CD14-positive monocyte (primary cell): ENCODE measurements at regions not wholly inside any gene's neighbourhood (a gene's known extent, or its start where the extent isn't known, plus 50 kb on each side); places are given as distances from the start of the nearest gene placed in this dataset.

Experiments
- DNase-seq, 3 donors: peaks; one replicate each; pipeline ENCODE4 v3.0.0-alpha.2; 2011 to 2022
- H2AFZ ChIP-seq: 2 replicates; pipeline ENCODE4 v1.6.0; 2012; ENCODE audit warnings: mild to moderate bottlenecking, low read depth, low read length, inconsistent platforms; ENCODE audit not compliant: insufficient read depth, poor library complexity, severe bottlenecking
- H3K27ac ChIP-seq, 2 donors: 1 replicate in 1 of 2; 2 replicates in 1 of 2; pipeline ENCODE4 v1.5.1; 2012 to 2013; ENCODE audit warnings: low read length in 2 of 2, control low read depth in 1 of 2, inconsistent platforms in 1 of 2, low read depth in 1 of 2, mild to moderate bottlenecking in 1 of 2
- H3K27me3 ChIP-seq, 2 donors: one replicate each; pipeline versions ENCODE4 v1.6.0 to v1.6.1; 2011 to 2013; ENCODE audit warnings: low read length in 2 of 2; ENCODE audit not compliant: control insufficient read depth in 2 of 2, insufficient read depth in 2 of 2
- H3K36me3 ChIP-seq, 2 donors: replicated peaks in 1 of 2; 1 replicate in 1 of 2; 2 replicates in 1 of 2; pipeline versions ENCODE4 v1.5.1 to v1.6.1; 2012 to 2013; ENCODE audit warnings: low read length in 2 of 2, control low read depth in 1 of 2, inconsistent platforms in 1 of 2, mild to moderate bottlenecking in 1 of 2; ENCODE audit not compliant: insufficient read depth in 2 of 2, control insufficient read depth in 1 of 2
- H3K4me1 ChIP-seq, 2 donors: 1 replicate in 1 of 2; 2 replicates in 1 of 2; pipeline versions ENCODE4 v1.5.1 to v1.6.1; 2012 to 2013; ENCODE audit warnings: low read length in 2 of 2, control low read depth in 1 of 2, inconsistent platforms in 1 of 2, mild to moderate bottlenecking in 1 of 2, moderate library complexity in 1 of 2; ENCODE audit not compliant: insufficient read depth in 2 of 2, control insufficient read depth in 1 of 2
- H3K4me2 ChIP-seq: replicated peaks from 2 replicates; pipeline ENCODE3; 2012; ENCODE audit warnings: low read length, moderate library complexity, mild to moderate bottlenecking; ENCODE audit not compliant: poor library complexity, severe bottlenecking; ENCODE audit errors: extremely low read depth
- H3K4me3 ChIP-seq, 3 experiments: fragments of 200-600 bp in 1 of 3; sonication (generic) in 1 of 3; replicated peaks in 1 of 3; 1 replicate in 2 of 3; 2 replicates in 1 of 3; pipeline ENCODE4 v1.5.1; 2011 to 2013; ENCODE audit warnings: low read length in 3 of 3, mild to moderate bottlenecking in 3 of 3, control low read depth in 2 of 3, low read depth in 2 of 3, inconsistent platforms in 1 of 3, moderate library complexity in 1 of 3
- H3K79me2 ChIP-seq: 2 replicates; pipeline ENCODE4 v1.6.0; 2012; ENCODE audit warnings: mild to moderate bottlenecking, control low read depth, inconsistent platforms, low read length, moderate library complexity; ENCODE audit not compliant: insufficient read depth
- H3K9ac ChIP-seq: 2 replicates; pipeline ENCODE4 v1.6.0; 2017; ENCODE audit warnings: low read length, mild to moderate bottlenecking; ENCODE audit not compliant: insufficient read depth, poor library complexity, severe bottlenecking
- H3K9me3 ChIP-seq, 2 donors: replicated peaks in 1 of 2; 1 replicate in 1 of 2; 2 replicates in 1 of 2; pipeline versions ENCODE4 v1.5.1 to v1.6.1; 2012 to 2013; ENCODE audit warnings: low read length in 2 of 2, control low read depth in 1 of 2; ENCODE audit not compliant: control insufficient read depth in 1 of 2, insufficient read depth in 1 of 2
- H4K20me1 ChIP-seq: 2 replicates; pipeline ENCODE4 v1.6.0; 2012; ENCODE audit warnings: mild to moderate bottlenecking, low read length, control low read depth, moderate library complexity; ENCODE audit not compliant: insufficient read depth
- H3K27ac Mint-ChIP-seq, 7 donors: one replicate each; pipeline ENCODE4 v1.8.0; 2020; ENCODE audit warnings: mild to moderate bottlenecking in 7 of 7, mixed read lengths in 7 of 7, moderate library complexity in 6 of 7, inconsistent platforms in 2 of 7
- H3K27me3 Mint-ChIP-seq, 3 donors: one replicate each; pipeline ENCODE4 v1.8.0; 2021 to 2022; ENCODE audit warnings: low read depth in 3 of 3, mild to moderate bottlenecking in 3 of 3, mixed read lengths in 3 of 3, moderate library complexity in 3 of 3, inconsistent platforms in 1 of 3
- H3K36me3 Mint-ChIP-seq, 2 donors: one replicate each; pipeline ENCODE4 v1.8.0; 2020; ENCODE audit warnings: mixed read lengths in 2 of 2, inconsistent platforms in 1 of 2, mild to moderate bottlenecking in 1 of 2
- H3K4me1 Mint-ChIP-seq: one replicate; pipeline ENCODE4 v1.8.0; 2020; ENCODE audit warnings: mild to moderate bottlenecking, mixed read lengths
- H3K4me3 Mint-ChIP-seq, 2 donors: one replicate each; pipeline ENCODE4 v1.8.0; 2020; ENCODE audit warnings: mild to moderate bottlenecking in 2 of 2, mixed read lengths in 2 of 2, moderate library complexity in 1 of 2
- H3K9me3 Mint-ChIP-seq, 7 donors: one replicate each; pipeline ENCODE4 v1.8.0; 2020 to 2022; ENCODE audit warnings: mixed read lengths in 7 of 7, mild to moderate bottlenecking in 6 of 7, moderate library complexity in 6 of 7, inconsistent platforms in 2 of 7
- WGBS: methylation state at CpG from one replicate; pipeline ENCODE4 v1.1.5; 2013; ENCODE audit warnings: missing lambda C conversion rate; ENCODE audit not compliant: insufficient coverage; 5-methylcytosine and 5-hydroxymethylcytosine counted together
- intact Hi-C, 2 donors: fragments of 100-400 bp; cut with micrococcal nuclease; formaldehyde crosslinking; loops; one replicate each; pipeline versions ENCODE4 v1.15.0 to v1.15.1; 2023
- TF ChIP-seq, protein P1 (sequence below): fragments of 200-600 bp; IDR thresholded peaks from one replicate; pipeline ENCODE4 v1.8.0; 2022; ENCODE audit warnings: antibody characterized with exemption, mild to moderate bottlenecking

GRCh38 chr5:105371169-105371568 lies 1808.6 kb upstream of the NUDT12 start:
- no peaks in the 10 kb centered on the region for H3K9me3 ChIP-seq
- no peak overlapping the region for H3K4me3 Mint-ChIP-seq
- H3K4me1 ChIP-seq: no peaks in the 10 kb centered on the region
- H3K9me3 Mint-ChIP-seq: peaks cover 0 to 3% (median 2%) of the 10 kb centered on the region in 7 donors
- H3K79me2 ChIP-seq: no peaks in the 10 kb centered on the region
- TF ChIP-seq, protein P1, sequence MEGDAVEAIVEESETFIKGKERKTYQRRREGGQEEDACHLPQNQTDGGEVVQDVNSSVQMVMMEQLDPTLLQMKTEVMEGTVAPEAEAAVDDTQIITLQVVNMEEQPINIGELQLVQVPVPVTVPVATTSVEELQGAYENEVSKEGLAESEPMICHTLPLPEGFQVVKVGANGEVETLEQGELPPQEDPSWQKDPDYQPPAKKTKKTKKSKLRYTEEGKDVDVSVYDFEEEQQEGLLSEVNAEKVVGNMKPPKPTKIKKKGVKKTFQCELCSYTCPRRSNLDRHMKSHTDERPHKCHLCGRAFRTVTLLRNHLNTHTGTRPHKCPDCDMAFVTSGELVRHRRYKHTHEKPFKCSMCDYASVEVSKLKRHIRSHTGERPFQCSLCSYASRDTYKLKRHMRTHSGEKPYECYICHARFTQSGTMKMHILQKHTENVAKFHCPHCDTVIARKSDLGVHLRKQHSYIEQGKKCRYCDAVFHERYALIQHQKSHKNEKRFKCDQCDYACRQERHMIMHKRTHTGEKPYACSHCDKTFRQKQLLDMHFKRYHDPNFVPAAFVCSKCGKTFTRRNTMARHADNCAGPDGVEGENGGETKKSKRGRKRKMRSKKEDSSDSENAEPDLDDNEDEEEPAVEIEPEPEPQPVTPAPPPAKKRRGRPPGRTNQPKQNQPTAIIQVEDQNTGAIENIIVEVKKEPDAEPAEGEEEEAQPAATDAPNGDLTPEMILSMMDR: no peak
- no peak overlapping the region for H3K4me2 ChIP-seq
- no peak overlapping the region for H3K27ac Mint-ChIP-seq
- H3K9ac ChIP-seq: no peak overlapping the region
- H3K36me3 Mint-ChIP-seq: no peaks in the 10 kb centered on the region
- H3K27me3 Mint-ChIP-seq: no peaks in the 10 kb centered on the region
- no peaks in the 10 kb centered on the region for H3K27me3 ChIP-seq
- no peak overlapping the region for H2AFZ ChIP-seq
- no peaks in the 10 kb centered on the region for H4K20me1 ChIP-seq
- H3K36me3 ChIP-seq: no peaks in the 10 kb centered on the region
- DNase-seq: no peak
- intact Hi-C loops: no loop called here
- H3K4me1 Mint-ChIP-seq: no peaks in the 10 kb centered on the region
- no CpG with 5 or more reads among the region's 2 CpGs for WGBS
- H3K4me3 ChIP-seq: no peak overlapping the region
- H3K27ac ChIP-seq: no peak overlapping the region

DNA sequence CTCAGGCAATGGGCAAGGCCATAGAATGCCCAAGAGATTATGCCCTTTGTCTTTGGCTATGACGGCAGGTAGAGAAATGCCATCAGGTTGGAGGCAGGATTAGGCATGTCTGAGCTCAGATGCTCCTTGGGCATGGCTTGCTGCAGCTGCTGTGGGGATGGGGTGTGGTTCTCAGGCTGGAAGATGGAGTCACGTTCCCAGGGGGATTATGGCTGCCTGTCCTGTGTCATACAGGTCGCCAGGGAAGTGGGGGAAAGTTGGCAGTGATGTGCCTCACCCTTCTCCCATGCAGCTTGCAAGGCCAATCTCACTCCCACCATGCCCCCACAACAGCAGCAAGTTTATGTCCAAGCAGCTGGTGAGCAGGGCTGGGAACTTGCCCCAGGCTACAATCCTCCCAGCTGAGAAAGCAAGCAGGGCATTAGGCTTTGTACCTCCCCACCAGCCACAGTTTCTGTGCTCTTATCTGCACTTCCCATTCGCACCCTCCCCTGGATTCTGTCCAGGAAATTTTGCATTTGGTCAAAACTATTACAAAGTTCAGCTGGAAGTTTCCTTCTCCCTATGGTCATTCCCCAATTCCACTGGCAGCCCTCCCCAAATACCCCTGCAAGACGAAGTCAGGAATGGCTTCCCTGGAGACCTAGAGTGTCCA lies 1788.0 kb upstream of the NUDT12 start:
- TF ChIP-seq, protein P1: no peak
- Histone ChIP-seq H3K79me2 (no peaks in the 10 kb centered on the region), H2AFZ (no peak overlapping the region), H4K20me1 (no peaks in the 10 kb centered on the region), H3K9me3 (peaks cover 23 to 25% of the 10 kb centered on the region in 2 donors), H3K4me2 (no peak overlapping the region), H3K4me1 (no peaks in the 10 kb centered on the region), H3K4me3 (no peak overlapping the region), H3K27ac (no peak overlapping the region), H3K27me3 (no peaks in the 10 kb centered on the region), H3K9ac (no peak overlapping the region), H3K36me3 (no peaks in the 10 kb centered on the region)
- H3K4me3 Mint-ChIP-seq: no peak overlapping the region
- H3K9me3 Mint-ChIP-seq: peaks cover 0 to 14% (median 6%) of the 10 kb centered on the region in 7 donors
- WGBS: 74% methylated on average over 3 of the region's 5 CpGs
- no peaks in the 10 kb centered on the region for H3K4me1 Mint-ChIP-seq
- intact Hi-C loops: no loop called here
- H3K27ac Mint-ChIP-seq: no peak overlapping the region
- H3K36me3 Mint-ChIP-seq: no peaks in the 10 kb centered on the region
- no peak for DNase-seq
- no peaks in the 10 kb centered on the region for H3K27me3 Mint-ChIP-seq
